OCI-M1 (cell line): ENCODE measurements at regions not wholly inside any gene's neighbourhood (a gene's known extent, or its start where the extent isn't known, plus 50 kb on each side); places are given as distances from the start of the nearest gene placed in this dataset.

Experiments
- DNase-seq: peaks from one replicate; lab custom pipeline; 2025; lab: John Stamatoyannopoulos, UW

GRCh38 chrX:47302396-47302795 lies 68.0 kb upstream of the ZNF157 start:
- no peak for DNase-seq

GRCh38 chrX:47306471-47307023 lies 63.8 kb upstream of the ZNF157 start:
- peak; percentile 15 for DNase-seq

GRCh38 chrX:47311932-47312774 lies 58.2 kb upstream of the ZNF157 start:
- peak; percentile 73 for DNase-seq

GRCh38 chrX:47313056-47313455 lies 57.3 kb upstream of the ZNF157 start:
- DNase-seq = no peak

- DNase-seq = no peak
These were observed 53.9 kb upstream of the ZNF157 start for GRCh38 chrX:47316276-47317025.
